Keratinocyte (primary cell): ENCODE measurements at regions not wholly inside any gene's neighbourhood (a gene's known extent, or its start where the extent isn't known, plus 50 kb on each side); places are given as distances from the start of the nearest gene placed in this dataset.

Experiments
- DNase-seq: peaks from one replicate; pipeline ENCODE4 v3.0.0-alpha.2; 2011; ENCODE audit warnings: low read depth, missing footprints, low spot score
- FAIRE-seq: peaks from 2 replicates; lab custom pipeline; 2011; peaks lifted over from hg19 to GRCh38; lab: Jason Lieb, UNC
- H2AFZ ChIP-seq: 2 replicates; pipeline ENCODE4 v1.6.0; 2012; ENCODE audit warnings: low read length, control low read depth, inconsistent platforms; ENCODE audit not compliant: control insufficient read depth
- H3K27ac ChIP-seq: 2 replicates; pipeline ENCODE4 v1.5.1; 2011; ENCODE audit warnings: low read length; ENCODE audit not compliant: control insufficient read depth, insufficient read depth
- H3K27me3 ChIP-seq: 3 replicates; pipeline ENCODE4 v1.6.0; 2011; ENCODE audit warnings: low read length; ENCODE audit not compliant: control insufficient read depth, insufficient read depth; ENCODE audit errors: extremely low read depth
- H3K36me3 ChIP-seq, 2 experiments: 2 replicates in 1 of 2; 3 replicates in 1 of 2; pipeline ENCODE4 v1.5.1; 2011; ENCODE audit warnings: low read length in 2 of 2, mild to moderate bottlenecking in 1 of 2; ENCODE audit not compliant: control insufficient read depth in 2 of 2, insufficient read depth in 2 of 2; ENCODE audit errors: extremely low read depth in 1 of 2
- H3K4me1 ChIP-seq: 3 replicates; pipeline ENCODE4 v1.5.1; 2011; ENCODE audit warnings: low read length; ENCODE audit not compliant: control insufficient read depth, insufficient read depth; ENCODE audit errors: extremely low read depth
- H3K4me2 ChIP-seq: 3 replicates; pipeline ENCODE4 v1.6.0; 2011; ENCODE audit warnings: low read depth, low read length; ENCODE audit not compliant: control insufficient read depth, insufficient read depth; ENCODE audit errors: extremely low read depth
- H3K4me3 ChIP-seq, 3 experiments: fragments of 200-600 bp in 1 of 3; sonication (generic) in 1 of 3; 2 replicates in 2 of 3; 3 replicates in 1 of 3; pipeline ENCODE4 v1.5.1; 2011 to 2016; ENCODE audit warnings: low read length in 3 of 3, mild to moderate bottlenecking in 3 of 3, control low read depth in 2 of 3, inconsistent platforms in 1 of 3, low read depth in 1 of 3, mixed read lengths in 1 of 3, mixed run types in 1 of 3, moderate library complexity in 1 of 3; ENCODE audit not compliant: control insufficient read depth in 2 of 3, insufficient read depth in 2 of 3; ENCODE audit errors: extremely low read depth in 1 of 3
- H3K79me2 ChIP-seq: 2 replicates; pipeline ENCODE4 v1.6.0; 2012; ENCODE audit warnings: low read length; ENCODE audit not compliant: control insufficient read depth, insufficient read depth
- H3K9ac ChIP-seq: 3 replicates; pipeline ENCODE4 v1.6.0; 2011; ENCODE audit warnings: low read length; ENCODE audit not compliant: control insufficient read depth, insufficient read depth; ENCODE audit errors: extremely low read depth
- H3K9me1 ChIP-seq: 3 replicates; pipeline ENCODE4 v1.6.0; 2011; ENCODE audit warnings: low read length; ENCODE audit not compliant: control insufficient read depth, insufficient read depth; ENCODE audit errors: extremely low read depth
- H3K9me3 ChIP-seq: 2 replicates; pipeline ENCODE4 v1.5.1; 2012; ENCODE audit warnings: low read depth, low read length; ENCODE audit not compliant: control insufficient read depth
- H4K20me1 ChIP-seq: 3 replicates; pipeline ENCODE4 v1.6.0; 2011; ENCODE audit warnings: low read length; ENCODE audit not compliant: control insufficient read depth, insufficient read depth; ENCODE audit errors: extremely low read depth
- CTCF ChIP-seq, 3 experiments: IDR thresholded peaks in 1 of 3; conservative IDR thresholded peaks in 1 of 3; optimal IDR thresholded peaks in 1 of 3; 2 replicates in 2 of 3; 3 replicates in 1 of 3; pipeline versions ENCODE3 to v1.5.1; 2011; ENCODE audit warnings: low read length in 3 of 3, mild to moderate bottlenecking in 3 of 3, moderate library complexity in 2 of 3, control low read depth in 1 of 3, inconsistent platforms in 1 of 3; ENCODE audit not compliant: insufficient read depth in 2 of 3; ENCODE audit errors: extremely low read depth in 1 of 3
- EZH2 ChIP-seq: IDR thresholded peaks from one replicate; pipeline ENCODE4 v1.6.1; 2012; ENCODE audit warnings: inconsistent platforms, mild to moderate bottlenecking, low read length, moderate library complexity
- dilution Hi-C: fragments of 300-500 bp; cut with MboI; formaldehyde crosslinking; loops from one replicate; pipeline ENCODE4 v1.7.0; 2020; ENCODE audit warnings: low sequenced_read_pairs; ENCODE audit not compliant: extremely low pct_ligation_motif_present

- peaks cover 11% of the 10 kb centered on the region for H3K4me1 ChIP-seq
- no peaks in the 10 kb centered on the region for H3K9me3 ChIP-seq
- TF ChIP-seq EZH2 (no peak), CTCF (optimal IDR thresholded peaks at IDR 0.05 in 1 of 3, IDR thresholded peaks at IDR 0.05 in 1 of 3, conservative IDR thresholded peaks at IDR 0.05 in 1 of 3; ENCODE audit: extremely low read depth in 1 of 3, insufficient read depth in 2 of 3, low read length in 3 of 3) (no peak)
- no peaks in the 10 kb centered on the region for H3K36me3 ChIP-seq
- DNase-seq, result no peak
- no peaks in the 10 kb centered on the region for H4K20me1 ChIP-seq
- no peaks in the 10 kb centered on the region for H3K79me2 ChIP-seq
- dilution Hi-C loops, result no loop called here
- no peak overlapping the region for H3K27ac ChIP-seq
- no peak overlapping the region for H3K9ac ChIP-seq
- H3K27me3 ChIP-seq, result no peaks in the 10 kb centered on the region
- no peak overlapping the region for H3K4me2 ChIP-seq
- H2AFZ ChIP-seq, result no peak overlapping the region
- H3K9me1 ChIP-seq, result no peaks in the 10 kb centered on the region
- FAIRE-seq, result no peak
- no peak overlapping the region for H3K4me3 ChIP-seq
Measured at GRCh38 chr2:113838744-113839444, 51.0 kb upstream of the ACTR3 start.

DNA sequence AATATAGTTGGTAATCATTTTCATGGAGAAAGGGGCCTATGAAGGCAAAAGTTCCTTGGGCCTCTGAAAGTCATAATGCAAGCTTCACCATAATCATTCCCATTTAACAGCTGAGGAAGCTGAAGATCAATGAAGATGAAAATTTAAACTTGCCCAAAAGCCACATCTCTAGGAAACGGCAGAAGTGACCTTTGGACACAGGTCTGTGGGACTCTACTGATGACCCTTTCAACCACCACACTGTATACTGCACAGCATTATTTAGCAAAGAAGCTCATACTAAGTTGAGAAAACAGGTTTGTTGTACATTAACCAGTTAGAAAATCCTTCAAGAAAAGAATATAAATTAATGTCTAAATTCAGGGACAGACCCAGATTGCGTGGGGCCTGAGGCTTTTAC lies 51.6 kb upstream of the ACTR3 start:
- FAIRE-seq, result no peak
- Histone ChIP-seq H3K4me3 (no peak overlapping the region), H3K4me2 (no peak overlapping the region), H3K79me2 (no peaks in the 10 kb centered on the region), H3K27me3 (no peaks in the 10 kb centered on the region), H4K20me1 (no peaks in the 10 kb centered on the region), H3K4me1 (peaks cover 9% of the 10 kb centered on the region), H2AFZ (no peak overlapping the region), H3K36me3 (no peaks in the 10 kb centered on the region), H3K9ac (no peak overlapping the region), H3K27ac (no peak overlapping the region), H3K9me1 (no peaks in the 10 kb centered on the region), H3K9me3 (no peaks in the 10 kb centered on the region)
- DNase-seq, result no peak
- TF ChIP-seq CTCF (optimal IDR thresholded peaks at IDR 0.05 in 1 of 3, IDR thresholded peaks at IDR 0.05 in 1 of 3, conservative IDR thresholded peaks at IDR 0.05 in 1 of 3; ENCODE audit: extremely low read depth in 1 of 3, insufficient read depth in 2 of 3, low read length in 3 of 3), result no peak
- TF ChIP-seq EZH2, result no peak
- dilution Hi-C loops, result no loop called here
